LNCAP (cell line): ENCODE measurements at regions not wholly inside any gene's neighbourhood (a gene's known extent, or its start where the extent isn't known, plus 50 kb on each side); places are given as distances from the start of the nearest gene placed in this dataset.

Source experiments
- CTCF ChIP-seq: fragments of 450-650 bp; IDR thresholded peaks from 2 replicates; pipeline ENCODE4 v1.5.1; 2017; ENCODE audit warnings: mild to moderate bottlenecking

- TF ChIP-seq CTCF, result no peak
Measured at GRCh38 chr2:124986136-124986535, 961.0 kb downstream of the CNTNAP5 start.

- no peak for TF ChIP-seq CTCF
Measured at GRCh38 chr2:124988111-124988510, 963.0 kb downstream of the CNTNAP5 start.

- TF ChIP-seq CTCF, result no peak
Measured at GRCh38 chr2:124988794-124989193, 963.7 kb downstream of the CNTNAP5 start.

GRCh38 chr2:124993809-124994208, 968.7 kb downstream of the CNTNAP5 start:
- no peak for TF ChIP-seq CTCF

GRCh38 chr2:124995185-124995912, 970.3 kb downstream of the CNTNAP5 start:
- TF ChIP-seq CTCF, result no peak

- TF ChIP-seq CTCF, result no peak
Measured at GRCh38 chr2:124996406-124996805, 971.3 kb downstream of the CNTNAP5 start.

GRCh38 chr2:124999906-125000305, 974.8 kb downstream of the CNTNAP5 start:
- no peak for TF ChIP-seq CTCF
